ENCODE measurements at regions not wholly inside any gene's neighbourhood (a gene's known extent, or its start where the extent isn't known, plus 50 kb on each side); places are given as distances from the start of the nearest gene placed in this dataset.

DNA sequence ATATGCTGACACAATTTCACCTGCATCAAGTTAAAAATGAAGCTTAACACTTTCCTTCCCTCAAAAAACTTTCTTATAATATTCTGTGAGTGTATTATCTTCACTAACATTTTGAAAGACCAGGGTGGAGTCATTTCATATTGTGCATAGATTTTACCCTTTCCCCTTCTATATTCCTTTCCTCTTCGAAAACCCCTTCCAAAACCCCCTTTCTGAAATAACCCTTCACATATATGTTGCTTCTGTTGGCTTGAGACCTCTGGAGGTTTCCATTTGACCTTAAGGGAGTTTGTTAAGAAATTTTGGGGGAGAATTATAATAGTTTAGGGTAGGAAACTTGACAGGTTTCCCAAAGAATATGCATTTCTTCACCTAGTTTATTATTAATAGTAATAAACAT is 489.6 kb upstream of the MIR17HG start:
- Histone ChIP-seq H3K27me3 (ENCODE audit: control insufficient read depth, low read length) (no peaks in the 10 kb centered on the region), H3K79me2 (ENCODE audit: control insufficient read depth, low read length) (no peaks in the 10 kb centered on the region), H3K27ac (ENCODE audit: low read depth, low read length) (no peak overlapping the region), H3K4me2 (ENCODE audit: low read length) (no peak overlapping the region), H3K9me3 (ENCODE audit: control insufficient read depth, insufficient read depth, low read length) (no peaks in the 10 kb centered on the region), H3K9me2 (replicated peaks; ENCODE audit: control insufficient read depth, low read length) (no peaks in the 10 kb centered on the region), H3F3A (ENCODE audit: control insufficient read depth, insufficient read depth) (no peaks in the 10 kb centered on the region), H4K20me1 (ENCODE audit: control insufficient read depth, insufficient read depth, low read depth, low read length) (no peaks in the 10 kb centered on the region), H3K4me3 (ENCODE audit: low read length) (no peak overlapping the region), H3K4me1 (ENCODE audit: control insufficient read depth, low read length) (no peaks in the 10 kb centered on the region), H3K36me3 (ENCODE audit: control insufficient read depth, low read length) (no peaks in the 10 kb centered on the region)
- TF ChIP-seq, protein P1, sequence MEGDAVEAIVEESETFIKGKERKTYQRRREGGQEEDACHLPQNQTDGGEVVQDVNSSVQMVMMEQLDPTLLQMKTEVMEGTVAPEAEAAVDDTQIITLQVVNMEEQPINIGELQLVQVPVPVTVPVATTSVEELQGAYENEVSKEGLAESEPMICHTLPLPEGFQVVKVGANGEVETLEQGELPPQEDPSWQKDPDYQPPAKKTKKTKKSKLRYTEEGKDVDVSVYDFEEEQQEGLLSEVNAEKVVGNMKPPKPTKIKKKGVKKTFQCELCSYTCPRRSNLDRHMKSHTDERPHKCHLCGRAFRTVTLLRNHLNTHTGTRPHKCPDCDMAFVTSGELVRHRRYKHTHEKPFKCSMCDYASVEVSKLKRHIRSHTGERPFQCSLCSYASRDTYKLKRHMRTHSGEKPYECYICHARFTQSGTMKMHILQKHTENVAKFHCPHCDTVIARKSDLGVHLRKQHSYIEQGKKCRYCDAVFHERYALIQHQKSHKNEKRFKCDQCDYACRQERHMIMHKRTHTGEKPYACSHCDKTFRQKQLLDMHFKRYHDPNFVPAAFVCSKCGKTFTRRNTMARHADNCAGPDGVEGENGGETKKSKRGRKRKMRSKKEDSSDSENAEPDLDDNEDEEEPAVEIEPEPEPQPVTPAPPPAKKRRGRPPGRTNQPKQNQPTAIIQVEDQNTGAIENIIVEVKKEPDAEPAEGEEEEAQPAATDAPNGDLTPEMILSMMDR (IDR thresholded peaks at IDR 0.05; ENCODE audit: low read depth, low read length, poor library complexity, severe bottlenecking) = no peak
- no peak for TF ChIP-seq EZH2phosphoT487 (IDR thresholded peaks at IDR 0.05; ENCODE audit: borderline replicate concordance, low read length)

DNA sequence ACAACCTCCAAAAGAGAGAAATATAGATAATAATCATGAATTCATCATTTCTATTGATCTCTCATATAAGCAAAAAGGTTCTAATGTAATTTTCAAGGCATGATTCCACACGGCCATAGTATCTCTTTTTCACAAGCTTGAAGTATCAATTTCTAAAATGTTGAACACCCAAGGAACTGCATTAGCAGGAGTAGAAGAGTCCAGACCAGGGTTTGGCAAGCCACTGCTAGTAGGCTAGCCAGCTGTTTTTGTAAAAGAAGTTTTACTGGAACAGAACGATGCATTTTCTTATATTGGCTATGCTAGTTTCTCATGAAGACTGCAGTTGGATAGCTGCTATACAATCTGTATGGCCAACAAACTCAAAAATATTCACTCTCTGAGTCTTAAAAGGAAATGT is 481.5 kb upstream of the MIR17HG start:
- no peaks in the 10 kb centered on the region for H3K36me3 ChIP-seq (ENCODE audit: control insufficient read depth, low read length)
- H3K9me3 ChIP-seq (ENCODE audit: control insufficient read depth, insufficient read depth, low read length) = no peaks in the 10 kb centered on the region
- no peaks in the 10 kb centered on the region for H3K79me2 ChIP-seq (ENCODE audit: control insufficient read depth, low read length)
- H3F3A ChIP-seq (ENCODE audit: control insufficient read depth, insufficient read depth) = no peaks in the 10 kb centered on the region
- H3K4me1 ChIP-seq (ENCODE audit: control insufficient read depth, low read length) = no peaks in the 10 kb centered on the region
- H4K20me1 ChIP-seq (ENCODE audit: control insufficient read depth, insufficient read depth, low read depth, low read length) = no peaks in the 10 kb centered on the region
- no peak overlapping the region for H3K4me2 ChIP-seq (ENCODE audit: low read length)
- no peaks in the 10 kb centered on the region for H3K27me3 ChIP-seq (ENCODE audit: control insufficient read depth, low read length)
- no peaks in the 10 kb centered on the region for H3K9me2 ChIP-seq (replicated peaks; ENCODE audit: control insufficient read depth, low read length)
- TF ChIP-seq, protein P1 (IDR thresholded peaks at IDR 0.05; ENCODE audit: low read depth, low read length, poor library complexity, severe bottlenecking) = no peak
- no peak for TF ChIP-seq EZH2phosphoT487 (IDR thresholded peaks at IDR 0.05; ENCODE audit: borderline replicate concordance, low read length)
- no peak overlapping the region for H3K4me3 ChIP-seq (ENCODE audit: low read length)
- H3K27ac ChIP-seq (ENCODE audit: low read depth, low read length) = no peak overlapping the region

DNA sequence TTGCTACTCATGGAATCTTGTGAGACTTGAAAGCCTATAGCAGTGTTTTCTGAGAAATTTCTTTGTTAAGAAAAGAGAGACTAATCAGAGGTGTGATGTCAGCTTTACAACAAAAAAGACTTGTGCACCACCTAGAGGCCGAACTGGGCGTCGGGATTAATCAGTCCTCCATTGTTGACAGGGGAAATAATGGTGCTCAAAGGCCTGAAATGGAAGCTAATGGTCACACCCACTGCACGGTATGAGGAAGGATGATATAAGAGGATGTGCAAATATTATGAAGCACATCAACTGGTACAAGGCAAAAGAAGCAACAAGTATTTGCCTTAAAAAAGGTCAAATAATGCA is 480.2 kb upstream of the MIR17HG start:
- Histone ChIP-seq H3K4me1 (ENCODE audit: control insufficient read depth, low read length) (no peaks in the 10 kb centered on the region), H3K9me2 (replicated peaks; ENCODE audit: control insufficient read depth, low read length) (no peaks in the 10 kb centered on the region), H3K36me3 (ENCODE audit: control insufficient read depth, low read length) (no peaks in the 10 kb centered on the region), H3K9me3 (ENCODE audit: control insufficient read depth, insufficient read depth, low read length) (no peaks in the 10 kb centered on the region), H3K27me3 (ENCODE audit: control insufficient read depth, low read length) (no peaks in the 10 kb centered on the region), H3K79me2 (ENCODE audit: control insufficient read depth, low read length) (no peaks in the 10 kb centered on the region), H4K20me1 (ENCODE audit: control insufficient read depth, insufficient read depth, low read depth, low read length) (no peaks in the 10 kb centered on the region), H3K4me2 (ENCODE audit: low read length) (no peak overlapping the region), H3F3A (ENCODE audit: control insufficient read depth, insufficient read depth) (no peaks in the 10 kb centered on the region), H3K4me3 (ENCODE audit: low read length) (no peak overlapping the region), H3K27ac (ENCODE audit: low read depth, low read length) (no peak overlapping the region)
- TF ChIP-seq EZH2phosphoT487 (IDR thresholded peaks at IDR 0.05; ENCODE audit: borderline replicate concordance, low read length) = no peak
- TF ChIP-seq, protein P1 (IDR thresholded peaks at IDR 0.05; ENCODE audit: low read depth, low read length, poor library complexity, severe bottlenecking) = peak; percentile 78
